HFF-Myc (cell line): ENCODE measurements at regions not wholly inside any gene's neighbourhood (a gene's known extent, or its start where the extent isn't known, plus 50 kb on each side); places are given as distances from the start of the nearest gene placed in this dataset.

Experiments used
- DNase-seq: peaks from one replicate; pipeline ENCODE4 v3.0.0-alpha.2; 2011; ENCODE audit warnings: low read depth; ENCODE audit errors: extremely low read depth
- H3K4me3 ChIP-seq: replicated peaks from 2 replicates; pipeline ENCODE4 v1.5.1; 2011; ENCODE audit warnings: low read depth, mild to moderate bottlenecking, control low read depth, low read length
- TF ChIP-seq, protein P1 (sequence below): IDR thresholded peaks from 2 replicates; pipeline ENCODE4 v1.5.1; 2012; ENCODE audit warnings: mild to moderate bottlenecking, low read depth, low read length, control low read depth; ENCODE audit errors: missing control alignments

DNA sequence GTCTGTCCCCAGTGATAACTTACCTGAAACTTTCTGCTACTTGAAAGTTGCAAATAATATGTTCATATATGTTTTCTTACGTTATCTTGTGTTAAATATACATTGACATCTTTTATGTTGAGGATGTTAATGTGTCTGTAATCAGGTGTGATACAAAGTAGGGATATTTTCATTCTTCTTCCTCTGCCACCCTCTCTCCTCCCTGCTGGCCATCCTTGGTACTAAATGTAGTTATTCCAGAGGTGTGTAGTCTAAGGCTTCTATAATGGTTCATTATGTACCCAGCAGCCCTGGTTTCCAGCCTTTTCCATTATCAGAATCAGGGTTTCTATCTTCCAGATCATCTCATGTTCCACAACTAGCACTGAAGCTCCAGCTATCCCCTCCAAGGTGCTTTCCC, 606.7 kb upstream of the KLHL1 start:
- no peak overlapping the region for H3K4me3 ChIP-seq
- TF ChIP-seq, protein P1, sequence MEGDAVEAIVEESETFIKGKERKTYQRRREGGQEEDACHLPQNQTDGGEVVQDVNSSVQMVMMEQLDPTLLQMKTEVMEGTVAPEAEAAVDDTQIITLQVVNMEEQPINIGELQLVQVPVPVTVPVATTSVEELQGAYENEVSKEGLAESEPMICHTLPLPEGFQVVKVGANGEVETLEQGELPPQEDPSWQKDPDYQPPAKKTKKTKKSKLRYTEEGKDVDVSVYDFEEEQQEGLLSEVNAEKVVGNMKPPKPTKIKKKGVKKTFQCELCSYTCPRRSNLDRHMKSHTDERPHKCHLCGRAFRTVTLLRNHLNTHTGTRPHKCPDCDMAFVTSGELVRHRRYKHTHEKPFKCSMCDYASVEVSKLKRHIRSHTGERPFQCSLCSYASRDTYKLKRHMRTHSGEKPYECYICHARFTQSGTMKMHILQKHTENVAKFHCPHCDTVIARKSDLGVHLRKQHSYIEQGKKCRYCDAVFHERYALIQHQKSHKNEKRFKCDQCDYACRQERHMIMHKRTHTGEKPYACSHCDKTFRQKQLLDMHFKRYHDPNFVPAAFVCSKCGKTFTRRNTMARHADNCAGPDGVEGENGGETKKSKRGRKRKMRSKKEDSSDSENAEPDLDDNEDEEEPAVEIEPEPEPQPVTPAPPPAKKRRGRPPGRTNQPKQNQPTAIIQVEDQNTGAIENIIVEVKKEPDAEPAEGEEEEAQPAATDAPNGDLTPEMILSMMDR = no peak
- DNase-seq = no peak

DNA sequence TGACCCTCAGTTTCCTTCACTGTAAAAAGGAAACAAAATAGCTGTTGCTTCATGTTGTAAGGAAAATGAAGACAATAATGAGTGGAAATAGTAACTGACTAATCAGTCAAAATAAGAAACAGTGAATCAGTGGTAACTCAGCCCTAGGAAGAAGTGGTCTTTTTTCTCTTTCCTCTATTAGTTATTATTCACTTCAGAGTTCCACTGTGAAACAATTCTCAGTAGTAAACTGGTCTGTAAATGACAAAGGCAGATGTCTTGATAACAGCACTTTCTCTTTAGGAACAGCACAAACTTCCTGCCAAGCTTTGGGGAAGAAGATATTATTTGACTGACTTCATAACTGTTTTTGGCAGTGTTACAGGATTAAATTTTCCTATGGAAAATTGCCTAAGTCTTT, 600.5 kb upstream of the KLHL1 start:
- TF ChIP-seq, protein P1 = no peak
- no peak for DNase-seq
- H3K4me3 ChIP-seq = no peak overlapping the region

DNA sequence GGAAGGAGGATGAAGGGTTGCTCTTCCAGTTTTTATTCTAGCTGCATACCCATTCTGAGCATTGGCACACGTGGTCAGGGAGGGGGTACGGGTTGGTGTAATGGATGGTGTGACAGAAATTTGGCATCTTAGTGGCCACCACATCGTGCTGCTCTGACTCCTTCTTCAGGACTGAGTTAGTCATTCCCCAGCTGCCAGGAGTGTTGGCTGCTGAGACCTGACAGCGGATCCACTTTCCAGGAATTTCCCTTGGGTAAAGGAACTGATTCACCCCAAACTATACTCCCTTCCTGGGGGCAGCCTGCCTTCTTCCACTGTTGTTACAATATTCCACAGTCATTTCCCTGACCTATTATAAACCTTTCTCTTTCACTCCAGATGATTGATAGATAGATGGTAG, 595.5 kb upstream of the KLHL1 start:
- DNase-seq = no peak
- TF ChIP-seq, protein P1 = no peak
- no peak overlapping the region for H3K4me3 ChIP-seq

DNA sequence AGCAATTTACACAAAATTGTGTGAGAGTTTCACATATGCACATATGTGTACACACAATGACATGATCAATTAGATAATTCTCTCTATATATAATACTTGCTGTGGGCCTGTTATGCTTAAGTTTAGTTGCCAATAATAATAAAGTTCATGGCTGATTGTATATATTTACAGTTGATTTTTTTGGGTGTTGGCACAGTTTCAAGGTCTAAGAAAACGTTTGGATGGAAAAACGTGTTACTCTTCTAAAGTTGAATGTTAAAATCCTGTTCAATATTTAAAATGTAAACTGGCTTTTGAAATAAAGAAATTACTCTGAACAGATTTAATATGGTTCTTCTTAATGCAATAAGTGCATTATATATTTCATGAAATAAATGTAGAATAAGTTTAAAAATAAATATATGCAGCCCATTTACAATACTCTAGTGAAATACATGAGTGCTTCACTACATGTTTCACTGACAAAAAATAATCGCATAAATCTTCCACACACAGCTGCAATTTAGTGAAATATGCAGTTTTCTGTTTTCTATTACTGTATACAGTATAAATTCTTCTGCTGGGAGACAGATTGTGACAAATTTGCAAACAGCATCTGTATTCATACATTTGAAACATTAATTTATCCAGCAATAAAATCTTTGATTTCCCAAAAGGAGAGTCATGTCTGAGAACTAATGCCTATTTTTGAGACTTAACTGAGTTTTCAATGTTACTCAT, 586.9 kb upstream of the KLHL1 start:
- H3K4me3 ChIP-seq = no peak overlapping the region
- TF ChIP-seq, protein P1 = no peak
- no peak for DNase-seq

DNA sequence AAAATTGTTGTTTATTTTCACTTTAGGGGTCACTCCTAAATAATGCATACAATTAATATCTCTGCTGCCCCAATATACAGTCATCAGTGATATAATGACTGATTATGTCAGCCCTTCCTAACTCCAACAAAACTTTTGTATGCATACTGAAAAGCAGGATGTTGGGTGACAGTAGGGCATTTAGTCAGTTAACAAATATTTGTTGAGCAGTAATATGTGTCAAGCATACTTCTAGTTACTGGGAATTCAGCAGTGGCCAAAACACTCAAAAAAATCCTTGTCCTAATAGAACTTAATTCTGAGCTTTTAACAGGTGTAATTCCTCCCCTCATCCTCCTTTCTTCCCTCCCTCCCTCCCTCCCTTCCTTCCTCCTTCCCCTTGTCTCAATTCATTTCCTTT, 560.7 kb upstream of the KLHL1 start:
- no peak for DNase-seq
- TF ChIP-seq, protein P1 = no peak
- no peak overlapping the region for H3K4me3 ChIP-seq

DNA sequence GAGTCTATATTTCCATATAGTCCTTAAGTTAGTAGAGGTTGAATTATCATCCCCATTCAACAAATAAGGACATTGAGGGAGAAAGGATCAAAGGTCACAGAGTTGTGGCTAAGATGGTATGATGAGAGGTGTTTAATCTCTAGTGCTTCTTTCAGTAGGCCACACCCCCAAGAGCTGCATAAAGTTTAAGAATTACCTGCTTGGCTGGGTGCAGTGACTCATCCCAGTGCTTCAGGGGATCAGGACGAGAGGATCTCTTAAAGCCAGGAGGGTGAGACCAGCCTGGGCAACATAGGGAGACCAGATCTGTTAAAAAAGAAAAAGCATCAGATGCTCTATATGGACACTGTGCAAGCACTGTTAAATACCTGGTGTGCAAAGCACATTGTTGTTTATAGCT, 560.0 kb upstream of the KLHL1 start:
- no peak for DNase-seq

More for the DNA sequence above, 560.0 kb upstream of the KLHL1 start:
- TF ChIP-seq, protein P1 = no peak
- H3K4me3 ChIP-seq = no peak overlapping the region
